CD4-positive, alpha-beta T cell treated with Interleukin-6 for 4 hours (primary cell): ENCODE measurements at regions not wholly inside any gene's neighbourhood (a gene's known extent, or its start where the extent isn't known, plus 50 kb on each side); places are given as distances from the start of the nearest gene placed in this dataset.

ENCODE experiments used
- DNase-seq: peaks from one replicate; pipeline ENCODE4 v3.0.0-alpha.2; 2020; ENCODE audit warnings: mixed read lengths

GRCh38 chr5:97606531-97606930 is 423.5 kb upstream of the RIOK2 start:
- DNase-seq: no peak

- DNase-seq: no peak
Observed at GRCh38 chr5:97608501-97608900, 425.5 kb upstream of the RIOK2 start.

DNA sequence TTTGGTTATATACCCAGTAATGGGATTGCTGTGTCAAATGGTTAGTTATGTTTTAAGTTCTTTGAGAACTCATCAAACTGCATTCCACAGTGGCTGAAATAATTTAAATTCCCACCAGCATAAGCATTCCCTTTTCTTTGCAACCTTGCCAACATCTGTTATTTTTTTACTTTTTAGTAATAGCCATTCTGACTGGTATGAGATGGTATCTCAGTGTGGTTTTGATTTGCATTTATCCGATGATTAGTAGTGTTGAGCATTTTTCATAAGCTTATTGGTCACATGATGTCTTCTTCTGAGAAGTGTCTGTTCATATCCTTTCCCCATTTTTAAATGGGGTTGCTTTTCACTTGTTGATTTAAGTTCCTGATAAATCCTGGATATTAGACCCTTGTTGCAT is 435.7 kb upstream of the RIOK2 start:
- DNase-seq: no peak

DNA sequence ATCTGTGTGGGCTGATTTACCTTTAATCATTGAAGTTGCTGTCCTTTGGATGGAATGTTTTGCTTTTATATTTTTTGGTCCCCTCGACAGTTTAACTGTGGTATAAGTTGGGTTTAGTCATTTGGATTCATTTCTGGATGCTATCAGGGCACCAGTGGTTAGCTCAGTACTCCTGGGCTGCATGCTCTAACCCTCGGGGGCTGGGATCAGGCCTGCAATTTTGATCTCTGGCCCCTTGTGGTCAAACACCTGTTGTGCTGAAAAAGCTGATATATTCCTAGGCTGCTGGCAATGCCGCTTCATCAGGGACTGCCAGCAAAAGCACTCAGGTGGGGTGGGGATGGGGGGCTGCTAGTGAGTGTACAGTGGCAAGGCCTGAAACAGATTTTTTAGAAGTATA is 440.4 kb upstream of the RIOK2 start:
- no peak for DNase-seq

GRCh38 chr5:97624886-97625285 is 441.8 kb upstream of the RIOK2 start:
- DNase-seq: no peak

DNA sequence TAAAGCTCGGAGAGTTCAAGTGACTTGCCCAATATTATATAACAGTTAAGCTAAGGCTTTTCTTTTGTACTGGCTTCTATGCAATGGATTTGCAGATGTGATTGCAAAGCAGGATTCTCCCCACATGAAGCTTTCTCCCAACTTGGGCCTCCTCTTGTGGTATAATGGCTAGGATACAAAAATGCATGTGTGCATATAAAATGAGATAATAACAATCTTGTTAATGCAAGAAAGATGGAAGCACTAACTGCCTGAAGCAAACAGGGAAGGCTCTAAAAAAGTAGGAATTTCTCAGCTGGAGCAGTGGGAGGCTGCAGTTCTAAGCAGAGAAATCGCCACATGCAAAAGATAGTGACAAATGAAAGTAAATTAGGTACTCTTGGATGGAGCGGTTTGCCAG is 444.2 kb upstream of the RIOK2 start:
- DNase-seq: no peak

GRCh38 chr5:97628031-97628430 is 445.0 kb upstream of the RIOK2 start:
- no peak for DNase-seq

- DNase-seq: no peak
Observed at GRCh38 chr5:97628807-97629206, 445.8 kb upstream of the RIOK2 start.

DNA sequence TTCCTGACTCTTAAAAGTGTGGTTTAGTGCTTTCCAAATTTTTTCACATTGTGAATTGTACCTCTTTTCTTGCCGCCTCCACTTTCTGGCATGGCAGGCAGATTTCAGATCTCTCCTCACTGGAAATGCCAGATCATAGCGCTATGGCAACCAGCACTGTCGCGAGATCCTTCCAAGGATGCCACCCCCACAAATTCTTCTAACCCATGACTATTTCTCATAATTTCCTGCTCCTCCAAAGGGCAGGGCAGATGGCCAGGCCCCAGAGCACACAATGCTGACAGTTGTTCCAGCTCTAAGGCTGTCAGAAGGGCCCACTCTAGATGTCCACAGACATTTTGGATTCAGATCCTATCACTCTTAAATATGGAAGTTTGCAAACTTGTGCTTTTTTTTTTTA is 446.2 kb upstream of the RIOK2 start:
- no peak for DNase-seq

- no peak for DNase-seq
Observed at GRCh38 chr5:97635553-97635952, 452.5 kb upstream of the RIOK2 start.

DNA sequence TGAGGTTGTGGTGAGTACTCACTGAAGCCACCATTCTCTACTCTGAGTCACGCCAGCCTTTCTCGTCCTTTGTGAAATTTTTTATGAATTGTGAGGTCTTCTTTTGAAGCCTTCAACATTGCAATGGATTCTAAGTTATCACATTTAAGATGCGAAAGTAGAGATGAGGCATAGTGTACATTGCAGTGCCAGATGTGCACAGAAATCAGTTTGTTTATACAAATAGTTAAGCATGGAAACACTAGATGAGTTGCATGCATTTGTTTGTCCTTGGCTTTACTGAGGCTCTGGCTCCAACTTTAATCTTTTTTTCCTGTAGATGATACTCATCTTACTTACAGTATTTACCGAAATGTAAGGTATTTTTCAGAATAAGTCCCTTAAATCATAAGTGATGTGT is 453.7 kb upstream of the RIOK2 start:
- DNase-seq: no peak

GRCh38 chr5:97641081-97641480 is 458.0 kb upstream of the RIOK2 start:
- no peak for DNase-seq

GRCh38 chr5:97644206-97644605 is 461.2 kb upstream of the RIOK2 start:
- no peak for DNase-seq

GRCh38 chr5:97644896-97645295 is 461.8 kb upstream of the RIOK2 start:
- no peak for DNase-seq

- no peak for DNase-seq
Observed at GRCh38 chr5:97657239-97657638, 474.2 kb upstream of the RIOK2 start.

- DNase-seq: no peak
Observed at GRCh38 chr5:97658116-97658900, 475.3 kb upstream of the RIOK2 start.

DNA sequence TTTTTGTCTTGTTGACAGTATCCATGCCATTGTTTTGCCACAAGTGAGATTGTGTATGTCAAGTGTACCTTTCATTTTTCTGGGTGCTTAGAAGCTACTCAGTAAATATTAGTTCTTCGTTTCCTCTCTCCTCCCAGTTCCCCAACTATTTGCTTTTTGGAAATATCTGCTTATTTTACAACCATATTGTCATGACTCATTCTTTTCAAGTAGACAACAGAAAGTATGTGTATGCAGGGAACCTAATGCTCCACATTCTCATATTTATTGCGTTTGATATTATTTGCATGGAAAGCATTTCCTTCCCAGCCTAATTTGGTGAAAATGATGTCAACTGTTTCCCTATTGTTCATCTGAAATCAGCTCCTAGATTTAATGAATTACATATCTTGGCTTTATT is 483.7 kb upstream of the RIOK2 start:
- no peak for DNase-seq

GRCh38 chr5:97670447-97670846 is 487.4 kb upstream of the RIOK2 start:
- DNase-seq: no peak

DNA sequence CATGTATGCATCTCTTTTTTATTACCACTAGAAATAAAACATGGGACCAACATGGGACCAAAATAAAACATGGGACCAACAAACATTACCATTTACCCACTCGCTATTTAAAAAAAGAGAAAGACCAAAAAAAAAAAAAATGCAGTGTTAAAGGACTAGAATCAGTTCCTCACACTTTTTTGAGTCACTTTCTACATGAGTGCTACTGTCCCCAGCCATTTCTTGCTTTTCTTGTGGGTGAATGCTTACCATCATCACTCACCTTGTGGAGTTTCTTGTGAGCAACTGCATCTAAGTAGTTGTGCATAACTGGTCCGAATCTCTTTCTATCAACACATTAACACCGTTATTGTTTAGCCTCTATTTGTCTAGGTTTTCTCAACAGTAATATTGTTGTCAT is 493.6 kb upstream of the RIOK2 start:
- no peak for DNase-seq

GRCh38 chr5:97694091-97694490 is 511.0 kb upstream of the RIOK2 start:
- no peak for DNase-seq

- DNase-seq: no peak
Observed at GRCh38 chr5:97714424-97714823, 531.4 kb upstream of the RIOK2 start.

GRCh38 chr5:97726106-97726505 is 543.1 kb upstream of the RIOK2 start:
- no peak for DNase-seq

- DNase-seq: no peak
Observed at GRCh38 chr5:97728920-97729319, 545.9 kb upstream of the RIOK2 start.

- no peak for DNase-seq
Observed at GRCh38 chr5:97729938-97730337, 546.9 kb upstream of the RIOK2 start.

DNA sequence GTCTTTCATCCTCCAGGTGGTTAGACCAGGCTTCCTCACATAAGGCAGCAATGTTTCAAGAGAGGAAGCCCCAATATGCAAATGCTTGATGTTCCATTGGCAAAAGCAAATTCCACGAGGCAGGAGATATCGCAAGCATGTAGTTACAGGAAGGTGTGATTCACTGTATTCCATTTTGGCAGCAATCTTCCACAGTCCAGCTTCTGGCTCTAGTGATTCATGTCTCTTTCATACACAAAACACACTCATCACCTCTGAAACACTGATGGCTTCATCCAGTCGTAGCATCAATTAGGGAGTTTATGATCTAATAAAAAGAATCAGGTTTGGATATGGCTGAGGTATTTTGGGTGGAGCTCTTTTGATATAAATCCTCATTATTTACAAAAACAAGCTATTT is 552.2 kb upstream of the RIOK2 start:
- DNase-seq: no peak
